ENCODE measurements at regions not wholly inside any gene's neighbourhood (a gene's known extent, or its start where the extent isn't known, plus 50 kb on each side); places are given as distances from the start of the nearest gene placed in this dataset.

- no peak for TF ChIP-seq CTCF (IDR thresholded peaks at IDR 0.05; ENCODE audit: low read depth, low read length, poor library complexity, severe bottlenecking)
- TF ChIP-seq EZH2phosphoT487 (IDR thresholded peaks at IDR 0.05; ENCODE audit: borderline replicate concordance, low read length), result no peak
Observed at GRCh38 chr4:136725286-136726081, 806.8 kb downstream of the PCDH18 start.
